ENCODE measurements at regions not wholly inside any gene's neighbourhood (a gene's known extent, or its start where the extent isn't known, plus 50 kb on each side); places are given as distances from the start of the nearest gene placed in this dataset.
"Not testable (repeated sequence)": the region's sequence is repeated elsewhere in the genome, so short reads cannot be mapped to it uniquely, and the experiment has no call there.

DNA sequence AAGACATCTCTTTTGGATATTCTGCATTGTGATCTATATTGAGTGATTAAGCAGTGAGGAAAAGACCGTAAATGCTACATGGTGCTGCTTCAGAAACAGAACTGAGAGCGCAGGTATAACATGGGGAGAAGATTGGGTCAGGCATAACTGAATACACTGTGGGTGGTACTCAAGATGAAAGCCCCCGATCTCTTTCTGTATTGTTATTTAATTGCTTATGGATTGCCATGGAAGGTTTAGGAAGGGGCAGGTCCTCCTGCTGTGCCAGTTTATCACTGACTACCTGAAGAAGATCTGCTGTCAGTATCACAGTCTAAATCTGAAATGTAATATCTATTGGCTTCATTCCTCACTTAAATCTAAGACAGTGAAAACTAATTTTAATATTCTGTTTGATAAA, 1568.7 kb upstream of the CELF4 start:
- Histone ChIP-seq H3K27me3 (no peaks in the 10 kb centered on the region), H3K9me3 (no peaks in the 10 kb centered on the region), H3K4me3 (no peak overlapping the region), H3K36me3 (ENCODE audit: low read depth, missing control alignments) (no peaks in the 10 kb centered on the region), H3K27ac (no peak overlapping the region), H3K4me1 (no peaks in the 10 kb centered on the region)
- WGBS, 2 donors: 67 to 78% methylated on average over 3 of the region's 3 CpGs
- no peak for TF ChIP-seq POLR2A (IDR thresholded peaks at IDR 0.05)
- TF ChIP-seq, protein P1, sequence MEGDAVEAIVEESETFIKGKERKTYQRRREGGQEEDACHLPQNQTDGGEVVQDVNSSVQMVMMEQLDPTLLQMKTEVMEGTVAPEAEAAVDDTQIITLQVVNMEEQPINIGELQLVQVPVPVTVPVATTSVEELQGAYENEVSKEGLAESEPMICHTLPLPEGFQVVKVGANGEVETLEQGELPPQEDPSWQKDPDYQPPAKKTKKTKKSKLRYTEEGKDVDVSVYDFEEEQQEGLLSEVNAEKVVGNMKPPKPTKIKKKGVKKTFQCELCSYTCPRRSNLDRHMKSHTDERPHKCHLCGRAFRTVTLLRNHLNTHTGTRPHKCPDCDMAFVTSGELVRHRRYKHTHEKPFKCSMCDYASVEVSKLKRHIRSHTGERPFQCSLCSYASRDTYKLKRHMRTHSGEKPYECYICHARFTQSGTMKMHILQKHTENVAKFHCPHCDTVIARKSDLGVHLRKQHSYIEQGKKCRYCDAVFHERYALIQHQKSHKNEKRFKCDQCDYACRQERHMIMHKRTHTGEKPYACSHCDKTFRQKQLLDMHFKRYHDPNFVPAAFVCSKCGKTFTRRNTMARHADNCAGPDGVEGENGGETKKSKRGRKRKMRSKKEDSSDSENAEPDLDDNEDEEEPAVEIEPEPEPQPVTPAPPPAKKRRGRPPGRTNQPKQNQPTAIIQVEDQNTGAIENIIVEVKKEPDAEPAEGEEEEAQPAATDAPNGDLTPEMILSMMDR (IDR thresholded peaks at IDR 0.05): no peak
- intact Hi-C loops (cut with DNase I; ENCODE audit: low total_unique reads): no loop called here
- DNase-seq: no peak

DNA sequence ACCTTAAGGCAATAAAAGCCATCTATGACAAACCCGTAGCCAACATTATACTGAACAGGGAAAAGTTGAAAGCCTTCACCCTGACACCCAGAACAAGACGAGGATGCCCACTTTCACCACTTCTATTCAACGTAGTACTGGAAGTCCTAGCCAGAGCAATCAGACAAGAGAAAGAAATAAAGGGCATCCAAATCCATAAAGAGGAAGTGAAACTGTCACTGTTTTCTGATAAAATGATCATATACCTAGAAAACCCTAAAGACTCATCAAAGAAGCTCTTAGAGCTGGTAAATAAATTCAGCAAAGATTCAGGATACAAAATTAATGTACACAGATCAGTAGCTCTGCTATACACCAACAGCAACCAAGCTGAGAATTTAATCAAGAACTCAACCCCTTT, 1561.9 kb upstream of the CELF4 start:
- H3K36me3 ChIP-seq (ENCODE audit: low read depth, missing control alignments); intact Hi-C loops (cut with DNase I; ENCODE audit: low total_unique reads); DNase-seq; H3K9me3 ChIP-seq; H3K4me3 ChIP-seq; H3K27ac ChIP-seq; H3K27me3 ChIP-seq; H3K4me1 ChIP-seq: not testable (repeated sequence)
- 87% methylated on average over 3 of the region's 3 CpGs for WGBS, 2 donors

DNA sequence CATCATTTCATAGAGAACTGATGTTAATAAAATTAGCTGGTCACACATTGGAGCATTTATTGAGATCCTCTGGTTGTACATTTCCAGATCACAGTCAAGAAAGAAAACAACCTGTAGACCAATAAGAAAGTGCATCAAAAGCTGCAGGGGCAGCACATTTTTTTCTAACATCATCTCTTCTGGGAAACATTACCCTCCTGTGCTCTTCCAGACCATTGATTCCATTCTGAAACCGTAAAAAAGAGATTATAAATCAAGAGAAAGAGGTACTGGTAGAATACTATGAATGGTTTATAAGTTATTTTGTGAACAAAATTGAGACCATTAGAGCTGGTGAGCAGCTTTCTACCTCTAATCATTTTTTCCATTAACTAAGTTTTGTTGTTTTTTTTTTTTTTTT, 1548.2 kb upstream of the CELF4 start:
- Histone ChIP-seq H3K4me1 (no peaks in the 10 kb centered on the region), H3K27ac (no peak overlapping the region), H3K36me3 (ENCODE audit: low read depth, missing control alignments) (no peaks in the 10 kb centered on the region), H3K27me3 (no peaks in the 10 kb centered on the region), H3K9me3 (no peaks in the 10 kb centered on the region), H3K4me3 (no peak overlapping the region)
- WGBS, 2 donors: 65 to 87% methylated on average over 1 of the region's 1 CpG
- no peak for DNase-seq
- TF ChIP-seq, protein P1 (IDR thresholded peaks at IDR 0.05): no peak
- no peak for TF ChIP-seq POLR2A (IDR thresholded peaks at IDR 0.05)
- intact Hi-C loops (cut with DNase I; ENCODE audit: low total_unique reads): no loop called here

DNA sequence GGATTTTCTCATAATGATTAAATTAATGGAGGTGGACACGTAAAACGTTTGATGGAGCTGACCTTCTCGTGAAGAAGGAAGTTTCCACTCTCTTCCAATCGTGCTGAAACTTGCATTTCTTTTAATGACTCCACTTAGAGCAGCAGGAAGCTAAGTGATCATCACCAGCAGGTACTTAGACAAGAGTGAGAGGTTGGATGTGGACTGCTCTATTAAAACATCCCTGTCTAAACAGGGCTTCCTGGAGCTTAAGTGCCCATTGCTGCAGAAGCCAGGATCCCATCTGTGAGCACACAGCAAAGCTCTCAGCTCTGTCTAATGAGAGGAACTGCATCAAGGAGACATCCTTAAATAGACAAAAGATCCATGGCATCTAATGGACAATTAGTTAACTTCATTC, 1539.5 kb upstream of the CELF4 start:
- WGBS, 2 donors: 55 to 68% methylated on average over 4 of the region's 4 CpGs
- intact Hi-C loops (cut with DNase I; ENCODE audit: low total_unique reads): no loop called here
- Histone ChIP-seq H3K9me3 (no peaks in the 10 kb centered on the region), H3K27ac (no peak overlapping the region), H3K4me3 (no peak overlapping the region), H3K36me3 (ENCODE audit: low read depth, missing control alignments) (no peaks in the 10 kb centered on the region), H3K27me3 (no peaks in the 10 kb centered on the region), H3K4me1 (no peaks in the 10 kb centered on the region)
- TF ChIP-seq, protein P1 (IDR thresholded peaks at IDR 0.05): no peak
- no peak for TF ChIP-seq POLR2A (IDR thresholded peaks at IDR 0.05)
- no peak for DNase-seq

DNA sequence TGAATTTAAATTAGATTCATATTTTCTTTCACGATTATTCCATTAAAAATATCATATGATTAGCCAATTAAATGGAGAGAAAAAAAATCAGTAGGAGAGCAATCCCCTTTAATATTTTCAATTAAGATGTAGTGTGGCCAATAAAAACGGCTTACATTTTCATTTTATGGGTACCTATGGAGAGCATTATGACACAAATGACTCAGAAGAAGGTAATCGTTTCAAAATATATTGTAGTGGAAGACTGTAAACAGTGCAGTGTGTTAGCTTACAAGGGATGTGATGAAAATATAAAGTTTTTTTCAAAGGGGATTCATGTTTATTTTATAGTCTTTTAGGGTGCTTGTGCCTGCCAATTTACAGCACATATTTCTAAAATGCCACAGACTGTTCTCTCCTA, 1507.4 kb upstream of the CELF4 start:
- Histone ChIP-seq H3K4me3 (no peak overlapping the region), H3K36me3 (ENCODE audit: low read depth, missing control alignments) (no peaks in the 10 kb centered on the region), H3K27ac (no peak overlapping the region), H3K4me1 (no peaks in the 10 kb centered on the region), H3K27me3 (no peaks in the 10 kb centered on the region), H3K9me3 (no peaks in the 10 kb centered on the region)
- DNase-seq: no peak
- 65 to 77% methylated on average over 3 of the region's 3 CpGs for WGBS, 2 donors
- TF ChIP-seq, protein P1 (IDR thresholded peaks at IDR 0.05): no peak
- TF ChIP-seq POLR2A (IDR thresholded peaks at IDR 0.05): no peak
- intact Hi-C loops (cut with DNase I; ENCODE audit: low total_unique reads): no loop called here

Measured in testis (tissue), 2 donors.